NCI-H187 (cell line): ENCODE measurements at regions not wholly inside any gene's neighbourhood (a gene's known extent, or its start where the extent isn't known, plus 50 kb on each side); places are given as distances from the start of the nearest gene placed in this dataset.
"Not testable (repeated sequence)": the region's sequence is repeated elsewhere in the genome, so short reads cannot be mapped to it uniquely, and the experiment has no call there.

Experiments
- DNase-seq, 2 experiments: peaks; one replicate each; lab custom pipeline; 2025; lab: John Stamatoyannopoulos, UW

GRCh38 chr2:58720770-58721697 is 479.9 kb upstream of the FANCL start:
- no peak for DNase-seq

DNA sequence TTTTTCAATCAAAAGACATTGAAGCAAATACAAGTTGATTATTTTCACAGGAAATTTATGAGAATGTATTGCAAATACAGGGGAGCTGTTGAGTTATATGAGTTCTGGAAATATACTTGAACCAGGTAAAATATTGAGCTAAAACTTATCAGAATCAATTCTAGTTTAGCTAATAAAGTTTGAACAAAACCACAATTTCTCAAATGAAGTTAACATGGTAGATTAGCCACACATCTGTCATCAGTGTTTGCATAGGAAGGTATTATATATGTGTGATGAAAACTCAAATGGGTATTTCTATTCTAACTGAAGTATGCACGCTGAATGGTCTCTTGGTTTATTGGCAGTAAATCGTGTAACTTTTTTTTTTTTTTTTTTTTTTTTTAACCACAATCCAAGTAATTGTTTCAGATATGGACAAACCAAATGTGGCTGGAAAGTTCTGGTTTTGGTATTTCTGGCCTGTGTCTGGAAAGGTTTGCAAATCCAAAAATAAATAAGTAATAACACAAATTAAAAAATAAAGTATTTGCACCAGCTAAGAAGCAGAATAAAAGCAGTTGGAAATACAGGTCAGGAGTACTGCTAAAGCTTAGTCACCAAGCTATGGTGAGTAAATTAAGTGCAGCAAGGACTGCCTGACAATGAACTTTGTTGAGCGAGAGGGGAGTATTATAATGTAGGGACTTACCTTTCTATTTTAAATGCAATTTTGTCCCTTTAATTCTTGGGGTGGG is 479.1 kb upstream of the FANCL start:
- no peak for DNase-seq

DNA sequence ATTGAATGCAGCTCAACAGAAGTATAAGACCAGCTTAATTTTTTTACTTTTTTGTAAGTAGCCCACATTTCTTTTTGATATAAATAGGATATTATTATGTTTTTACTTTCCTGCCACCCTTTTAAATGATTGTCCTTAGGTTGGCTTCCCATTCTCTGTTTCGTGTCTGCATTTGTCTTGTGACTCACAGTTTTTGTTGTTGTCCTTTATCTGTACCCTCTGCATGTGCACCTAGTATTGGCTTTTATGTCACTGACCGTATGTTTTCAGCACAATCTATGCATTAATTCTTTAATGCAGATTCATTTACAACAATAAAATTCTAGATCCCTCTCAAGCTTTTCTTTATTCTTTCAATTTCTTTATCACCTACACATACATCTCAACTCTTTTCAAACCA is 474.2 kb upstream of the FANCL start:
- DNase-seq: no peak

DNA sequence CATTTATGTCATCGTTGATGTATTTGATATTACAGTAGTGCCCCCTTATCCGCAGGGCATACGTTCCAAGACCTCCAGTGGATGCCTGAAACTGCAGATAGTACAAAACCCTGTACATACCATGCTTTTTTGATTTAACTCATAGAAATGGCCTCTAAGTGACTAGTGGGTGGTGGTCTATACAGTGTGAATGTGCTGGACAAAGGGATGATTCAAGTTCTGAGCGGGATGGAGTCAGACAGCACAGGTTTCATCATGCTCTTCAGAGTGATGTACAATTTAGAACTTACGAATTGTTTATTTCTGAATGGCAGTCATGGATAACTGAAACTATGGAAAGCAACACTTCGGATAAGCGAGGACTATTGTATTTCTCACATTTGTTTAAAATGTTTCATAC is 473.1 kb upstream of the FANCL start:
- no peak for DNase-seq

DNA sequence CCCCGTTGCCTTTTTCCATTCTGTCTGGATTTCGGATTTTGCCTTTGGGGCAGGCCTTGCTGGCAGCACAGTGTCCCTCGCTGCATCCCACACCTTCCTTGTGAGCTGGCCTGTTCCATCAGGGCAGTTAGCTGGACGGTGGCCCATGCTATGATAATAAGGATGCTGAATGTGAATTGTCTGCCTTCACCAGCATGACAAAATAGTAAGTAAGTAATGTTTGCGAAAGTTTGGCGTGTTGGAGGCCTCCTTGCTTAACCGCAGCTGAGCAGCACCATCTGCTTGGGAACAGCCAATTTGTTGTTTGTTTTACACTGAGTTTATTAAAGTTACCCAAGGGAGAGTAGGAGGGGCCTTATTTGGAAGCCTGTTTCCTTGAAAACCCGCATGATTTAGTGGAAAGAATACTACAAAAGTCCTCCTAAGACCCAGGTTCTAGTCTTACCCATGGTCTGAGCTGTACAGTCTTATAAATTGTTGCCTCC is 469.7 kb upstream of the FANCL start:
- DNase-seq: no peak

DNA sequence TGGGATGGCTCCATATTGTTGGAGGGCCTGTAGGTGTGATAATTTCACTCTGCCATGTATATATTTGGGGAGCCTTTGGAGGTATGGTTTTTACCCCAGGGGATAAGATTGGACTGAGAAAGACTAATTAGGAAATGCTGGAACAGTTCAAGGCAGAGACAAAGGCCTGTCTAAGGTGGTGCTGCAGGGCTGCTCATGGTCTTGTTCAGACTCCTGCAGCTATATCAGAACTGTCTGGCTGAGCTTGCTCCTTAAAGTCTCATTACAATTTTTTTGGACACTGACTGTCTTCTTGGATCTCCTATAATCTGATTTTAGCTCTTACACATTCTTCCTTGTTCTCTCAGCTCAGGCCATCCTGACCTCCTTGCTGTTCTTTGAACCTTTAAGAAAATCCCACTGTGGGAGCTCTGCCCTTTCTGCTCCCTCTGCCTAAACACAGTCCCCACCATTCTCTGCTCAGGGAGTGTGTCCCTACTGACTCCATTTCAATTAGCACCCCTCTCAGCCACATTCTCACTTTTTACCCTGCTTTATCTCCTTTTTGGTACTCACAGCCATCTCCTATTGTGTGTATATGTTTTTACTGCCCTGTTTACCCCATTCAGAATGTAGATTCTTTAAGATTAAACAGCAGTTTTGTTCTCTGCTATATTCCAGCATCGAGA is 468.7 kb upstream of the FANCL start:
- no peak for DNase-seq

- no peak for DNase-seq
These were observed 468.1 kb upstream of the FANCL start for GRCh38 chr2:58709274-58709673.

DNA sequence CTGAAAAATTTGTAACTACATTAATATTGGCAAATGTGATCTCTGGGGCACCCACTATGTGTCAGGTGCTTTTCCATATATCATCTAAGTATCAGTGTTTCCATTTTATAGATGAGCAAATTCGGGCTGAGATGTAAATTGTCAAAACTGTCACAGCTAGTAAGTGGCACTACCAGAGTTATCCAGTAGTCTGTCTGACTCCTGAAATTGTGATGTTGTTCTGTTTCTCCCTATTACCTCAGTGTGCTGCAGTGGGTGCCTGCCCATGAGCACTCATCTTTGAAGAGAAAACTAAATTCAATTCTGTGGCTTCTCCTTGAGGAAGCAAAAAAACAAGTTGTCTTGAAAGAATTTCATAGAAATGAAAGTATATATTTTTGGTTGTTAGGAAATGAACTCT is 467.4 kb upstream of the FANCL start:
- no peak for DNase-seq

DNA sequence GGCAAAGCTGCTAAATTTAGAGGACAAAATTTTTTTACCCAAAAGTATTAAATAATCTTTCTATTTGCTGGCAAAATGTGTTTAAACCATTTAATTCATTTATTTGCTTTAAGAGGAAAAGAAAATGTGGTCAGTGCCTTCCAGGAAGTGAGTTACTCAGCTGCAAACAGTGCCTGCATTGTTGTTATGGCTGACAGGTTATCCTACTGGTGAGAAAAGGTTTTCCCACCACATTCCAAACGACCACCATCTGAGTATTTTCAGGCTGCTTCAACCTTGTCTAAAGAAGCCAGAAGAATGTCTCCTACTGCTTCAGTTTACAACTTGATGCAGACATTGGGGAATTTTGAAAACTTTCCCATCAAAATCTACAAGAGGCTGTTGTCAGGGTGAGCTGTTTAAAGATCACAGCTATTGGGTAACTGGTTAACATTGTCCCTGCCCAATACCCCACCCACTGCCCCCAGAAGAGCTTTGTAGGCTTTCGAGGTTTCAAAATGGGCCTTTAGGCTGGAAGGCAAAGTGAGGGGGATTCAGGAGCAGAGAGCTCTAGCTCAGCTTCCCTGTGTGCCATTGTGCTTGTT is 461.3 kb upstream of the FANCL start:
- DNase-seq: no peak

- DNase-seq: no peak
These were observed 460.7 kb upstream of the FANCL start for GRCh38 chr2:58701688-58702301.

GRCh38 chr2:58700591-58700990 is 459.5 kb upstream of the FANCL start:
- no peak for DNase-seq

GRCh38 chr2:58699411-58699810 is 458.3 kb upstream of the FANCL start:
- DNase-seq: no peak

GRCh38 chr2:58698620-58699019 is 457.5 kb upstream of the FANCL start:
- no peak for DNase-seq

GRCh38 chr2:58694114-58694513 is 453.0 kb upstream of the FANCL start:
- not testable (repeated sequence) for DNase-seq

GRCh38 chr2:58691041-58691440 is 449.9 kb upstream of the FANCL start:
- not testable (repeated sequence) for DNase-seq

GRCh38 chr2:58688813-58689212 is 447.7 kb upstream of the FANCL start:
- DNase-seq: no peak

DNA sequence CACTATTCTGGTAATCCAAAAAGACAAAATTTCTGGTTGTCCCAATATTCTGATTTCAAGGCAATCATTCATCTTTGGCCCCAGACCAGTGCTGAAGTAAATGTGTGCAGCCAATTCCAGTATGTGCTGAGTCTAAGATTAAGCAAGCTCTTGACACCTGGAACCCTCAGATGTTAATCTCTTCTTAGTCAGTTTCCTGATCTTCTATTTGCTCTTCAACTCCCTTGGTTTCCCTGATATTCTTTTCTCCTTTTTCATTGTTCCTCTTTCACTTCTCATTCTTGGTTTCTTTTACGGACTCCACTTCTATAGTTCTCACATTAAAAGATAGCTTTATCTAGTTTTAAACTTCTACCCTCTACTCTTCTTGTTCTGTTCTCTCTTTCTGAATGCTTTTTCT is 445.7 kb upstream of the FANCL start:
- DNase-seq: no peak

DNA sequence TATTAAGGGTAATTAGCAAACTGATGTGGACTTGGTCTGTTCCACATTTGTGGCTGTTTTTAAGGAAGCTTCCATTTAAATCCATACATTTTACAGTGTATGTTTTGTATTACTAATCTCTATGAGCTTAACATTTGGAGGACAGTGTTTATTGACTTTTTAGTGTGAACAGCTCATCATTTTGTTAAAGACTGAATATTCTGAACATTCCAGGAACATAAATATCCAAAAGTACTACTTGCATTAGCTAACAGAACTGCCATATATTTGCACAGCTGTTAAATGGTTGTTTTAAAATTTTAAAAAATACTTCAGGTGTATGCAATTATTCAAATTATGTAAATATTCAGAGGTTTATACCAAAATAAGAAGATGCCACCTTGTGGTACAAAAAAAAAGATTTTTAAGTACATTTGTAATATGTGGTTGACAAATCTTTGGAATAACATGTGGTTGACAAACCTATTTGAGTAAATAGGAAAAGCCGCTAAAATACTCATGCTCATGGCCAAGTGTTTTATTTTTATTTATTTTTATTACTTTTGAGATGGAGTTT is 439.7 kb upstream of the FANCL start:
- DNase-seq: no peak

DNA sequence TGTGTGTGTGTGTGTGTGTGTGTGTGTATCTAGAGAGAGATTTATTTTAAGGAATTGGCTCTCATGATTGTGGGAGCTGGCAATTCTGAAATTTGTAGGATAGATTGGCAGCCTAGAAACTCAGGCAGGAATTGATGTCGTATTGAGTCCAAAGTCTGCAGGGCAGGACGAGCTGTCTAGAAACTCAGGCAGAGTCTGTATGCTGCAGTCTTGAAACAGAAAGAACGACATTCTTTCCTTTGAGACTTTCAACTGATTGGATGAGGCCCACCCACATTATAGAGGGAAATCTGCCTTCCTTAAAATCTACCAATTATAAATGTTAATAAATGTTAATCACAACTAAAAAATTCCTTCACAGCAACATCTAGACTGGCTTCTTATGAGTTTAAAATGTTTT is 436.6 kb upstream of the FANCL start:
- DNase-seq: no peak

- no peak for DNase-seq
These were observed 430.6 kb upstream of the FANCL start for GRCh38 chr2:58671675-58672074.

GRCh38 chr2:58669998-58670397 is 428.9 kb upstream of the FANCL start:
- DNase-seq: no peak
